Type B pancreatic cell (in vitro differentiated cells): ENCODE measurements at regions not wholly inside any gene's neighbourhood (a gene's known extent, or its start where the extent isn't known, plus 50 kb on each side); places are given as distances from the start of the nearest gene placed in this dataset.

ENCODE experiments used
- DNase-seq: peaks from one replicate; pipeline ENCODE4 v3.0.0; 2021; ENCODE audit warnings: mixed read lengths; ENCODE audit not compliant: unreplicated experiment; ENCODE audit errors: extremely low spot score
- H3K27ac Mint-ChIP-seq: 2 replicates; pipeline ENCODE4 v1.8.0; 2021; ENCODE audit warnings: mild to moderate bottlenecking, mixed read lengths
- H3K27me3 Mint-ChIP-seq: 2 replicates; pipeline ENCODE4 v1.8.0; 2021; ENCODE audit warnings: mixed read lengths
- H3K36me3 Mint-ChIP-seq: 2 replicates; pipeline ENCODE4 v1.8.0; 2021; ENCODE audit warnings: mixed read lengths
- H3K4me1 Mint-ChIP-seq: one replicate; pipeline ENCODE4 v1.8.0; 2021; ENCODE audit warnings: mixed read lengths; ENCODE audit not compliant: unreplicated experiment
- H3K4me3 Mint-ChIP-seq: 2 replicates; pipeline ENCODE4 v1.8.0; 2021; ENCODE audit warnings: mild to moderate bottlenecking, mixed read lengths
- H3K9me3 Mint-ChIP-seq: 2 replicates; pipeline ENCODE4 v1.8.0; 2021; ENCODE audit warnings: mixed read lengths
- CTCF ChIP-seq: fragments of 200-600 bp; sonication (generic); conservative IDR thresholded peaks from 2 replicates; pipeline ENCODE4 v1.5.0; 2021; ENCODE audit warnings: antibody characterized with exemption, mild to moderate bottlenecking

- no peak overlapping the region for H3K27ac Mint-ChIP-seq
- H3K27me3 Mint-ChIP-seq, result peaks cover 7% of the 10 kb centered on the region
- no peak for DNase-seq
- H3K4me3 Mint-ChIP-seq, result no peak overlapping the region
- peaks cover 56% of the 10 kb centered on the region for H3K4me1 Mint-ChIP-seq
- TF ChIP-seq CTCF, result no peak
- no peaks in the 10 kb centered on the region for H3K36me3 Mint-ChIP-seq
- no peaks in the 10 kb centered on the region for H3K9me3 Mint-ChIP-seq
Observed at GRCh38 chr10:78283069-78283682, 249.5 kb downstream of the RPS24 start.

- Mint-ChIP-seq H3K36me3 (no peaks in the 10 kb centered on the region), H3K27ac (no peak overlapping the region), H3K27me3 (peaks cover 7% of the 10 kb centered on the region), H3K9me3 (no peaks in the 10 kb centered on the region), H3K4me1 (peaks cover 58% of the 10 kb centered on the region), H3K4me3 (no peak overlapping the region)
- DNase-seq, result no peak
- TF ChIP-seq CTCF, result no peak
Observed at GRCh38 chr10:78284381-78284780, 250.7 kb downstream of the RPS24 start.

- Mint-ChIP-seq H3K4me1 (peaks cover 53% of the 10 kb centered on the region), H3K4me3 (no peak overlapping the region), H3K27ac (no peak overlapping the region), H3K27me3 (peaks cover 7% of the 10 kb centered on the region), H3K36me3 (no peaks in the 10 kb centered on the region), H3K9me3 (no peaks in the 10 kb centered on the region)
- TF ChIP-seq CTCF, result no peak
- DNase-seq, result no peak
Observed at GRCh38 chr10:78285226-78285625, 251.6 kb downstream of the RPS24 start.

GRCh38 chr10:78286186-78286585 is 252.5 kb downstream of the RPS24 start:
- no peak for TF ChIP-seq CTCF
- Mint-ChIP-seq H3K36me3 (no peaks in the 10 kb centered on the region), H3K27ac (no peak overlapping the region), H3K9me3 (no peaks in the 10 kb centered on the region), H3K27me3 (peaks cover 4% of the 10 kb centered on the region), H3K4me1 (peaks cover 46% of the 10 kb centered on the region), H3K4me3 (no peak overlapping the region)
- DNase-seq, result no peak

GRCh38 chr10:78286668-78287067 is 253.0 kb downstream of the RPS24 start:
- H3K4me3 Mint-ChIP-seq, result no peak overlapping the region
- H3K36me3 Mint-ChIP-seq, result no peaks in the 10 kb centered on the region
- no peak for DNase-seq
- H3K27ac Mint-ChIP-seq, result no peak overlapping the region
- H3K4me1 Mint-ChIP-seq, result peaks cover 46% of the 10 kb centered on the region
- TF ChIP-seq CTCF, result no peak
- no peaks in the 10 kb centered on the region for H3K9me3 Mint-ChIP-seq
- H3K27me3 Mint-ChIP-seq, result peaks cover 7% of the 10 kb centered on the region

GRCh38 chr10:78287618-78288017 is 254.0 kb downstream of the RPS24 start:
- no peak overlapping the region for H3K4me3 Mint-ChIP-seq
- H3K36me3 Mint-ChIP-seq, result no peaks in the 10 kb centered on the region
- peaks cover 46% of the 10 kb centered on the region for H3K4me1 Mint-ChIP-seq
- no peak for TF ChIP-seq CTCF
- no peaks in the 10 kb centered on the region for H3K9me3 Mint-ChIP-seq
- H3K27ac Mint-ChIP-seq, result no peak overlapping the region
- no peak for DNase-seq
- H3K27me3 Mint-ChIP-seq, result peaks cover 7% of the 10 kb centered on the region
